Uterus (tissue), 3 donors: ENCODE measurements at regions not wholly inside any gene's neighbourhood (a gene's known extent, or its start where the extent isn't known, plus 50 kb on each side); places are given as distances from the start of the nearest gene placed in this dataset.

ENCODE experiments used
- DNase-seq, 2 donors: peaks; one replicate each; pipeline ENCODE4 v3.0.0-alpha.2; 2019 to 2020
- H3K27ac ChIP-seq, 2 donors: fragments of 200-600 bp; sonication (generic); 1 replicate in 1 of 2; 2 replicates in 1 of 2; pipeline ENCODE4 v1.5.1; 2016 to 2018
- H3K27me3 ChIP-seq, 2 donors: fragments of 200-600 bp; sonication (generic); one replicate each; pipeline ENCODE4 v1.5.1; 2018 to 2019; ENCODE audit warnings: control low read depth in 1 of 2
- H3K36me3 ChIP-seq, 2 donors: fragments of 200-600 bp; sonication (generic); one replicate each; pipeline ENCODE4 v1.5.1; 2019; ENCODE audit warnings: control low read depth in 1 of 2
- H3K4me1 ChIP-seq, 2 donors: fragments of 200-600 bp; sonication (generic); one replicate each; pipeline ENCODE4 v1.5.1; 2018 to 2019; ENCODE audit warnings: control low read depth in 1 of 2
- H3K4me3 ChIP-seq, 2 donors: fragments of 200-600 bp; sonication (generic); 1 replicate in 1 of 2; 2 replicates in 1 of 2; pipeline ENCODE4 v1.5.1; 2018 to 2019; ENCODE audit warnings: mild to moderate bottlenecking in 1 of 2
- H3K9me3 ChIP-seq, 2 donors: fragments of 200-600 bp; sonication (generic); one replicate each; pipeline ENCODE4 v1.5.1; 2019; ENCODE audit warnings: control low read depth in 1 of 2
- POLR2A ChIP-seq, 2 donors: fragments of 450-650 bp; IDR thresholded peaks; one replicate each; pipeline ENCODE4 v1.6.1; 2016; ENCODE audit warnings: antibody characterized with exemption in 2 of 2, mild to moderate bottlenecking in 1 of 2, moderate library complexity in 1 of 2
- intact Hi-C: fragments of 100-400 bp; cut with DNase I; formaldehyde crosslinking; loops from one replicate; pipeline ENCODE4 v1.15.1; 2023; ENCODE audit warnings: low total_unique reads
- TF ChIP-seq, protein P1 (sequence below), 4 experiments: fragments of 200-600 bp in 2 of 4; fragments of 450-650 bp in 2 of 4; sonication (generic) in 2 of 4; IDR thresholded peaks; one replicate each; pipeline ENCODE4 v1.5.1; 2016 to 2019; ENCODE audit warnings: antibody characterized with exemption in 4 of 4, mild to moderate bottlenecking in 2 of 4, moderate library complexity in 1 of 4
- donor health status: DM: yes; HTN: yes; CAD: no.

- no peak overlapping the region for H3K27ac ChIP-seq
- H3K9me3 ChIP-seq: no peaks in the 10 kb centered on the region
- no peak for DNase-seq
- H3K27me3 ChIP-seq: no peaks in the 10 kb centered on the region
- H3K4me1 ChIP-seq: no peaks in the 10 kb centered on the region
- TF ChIP-seq, protein P1, sequence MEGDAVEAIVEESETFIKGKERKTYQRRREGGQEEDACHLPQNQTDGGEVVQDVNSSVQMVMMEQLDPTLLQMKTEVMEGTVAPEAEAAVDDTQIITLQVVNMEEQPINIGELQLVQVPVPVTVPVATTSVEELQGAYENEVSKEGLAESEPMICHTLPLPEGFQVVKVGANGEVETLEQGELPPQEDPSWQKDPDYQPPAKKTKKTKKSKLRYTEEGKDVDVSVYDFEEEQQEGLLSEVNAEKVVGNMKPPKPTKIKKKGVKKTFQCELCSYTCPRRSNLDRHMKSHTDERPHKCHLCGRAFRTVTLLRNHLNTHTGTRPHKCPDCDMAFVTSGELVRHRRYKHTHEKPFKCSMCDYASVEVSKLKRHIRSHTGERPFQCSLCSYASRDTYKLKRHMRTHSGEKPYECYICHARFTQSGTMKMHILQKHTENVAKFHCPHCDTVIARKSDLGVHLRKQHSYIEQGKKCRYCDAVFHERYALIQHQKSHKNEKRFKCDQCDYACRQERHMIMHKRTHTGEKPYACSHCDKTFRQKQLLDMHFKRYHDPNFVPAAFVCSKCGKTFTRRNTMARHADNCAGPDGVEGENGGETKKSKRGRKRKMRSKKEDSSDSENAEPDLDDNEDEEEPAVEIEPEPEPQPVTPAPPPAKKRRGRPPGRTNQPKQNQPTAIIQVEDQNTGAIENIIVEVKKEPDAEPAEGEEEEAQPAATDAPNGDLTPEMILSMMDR (IDR thresholded peaks at IDR 0.05): no peak
- no peak for TF ChIP-seq POLR2A (IDR thresholded peaks at IDR 0.05)
- no peak overlapping the region for H3K4me3 ChIP-seq
- intact Hi-C loops: no loop called here
- H3K36me3 ChIP-seq: no peaks in the 10 kb centered on the region
These were observed 132.7 kb downstream of the BTC start for GRCh38 chr4:74661427-74662201.

DNA sequence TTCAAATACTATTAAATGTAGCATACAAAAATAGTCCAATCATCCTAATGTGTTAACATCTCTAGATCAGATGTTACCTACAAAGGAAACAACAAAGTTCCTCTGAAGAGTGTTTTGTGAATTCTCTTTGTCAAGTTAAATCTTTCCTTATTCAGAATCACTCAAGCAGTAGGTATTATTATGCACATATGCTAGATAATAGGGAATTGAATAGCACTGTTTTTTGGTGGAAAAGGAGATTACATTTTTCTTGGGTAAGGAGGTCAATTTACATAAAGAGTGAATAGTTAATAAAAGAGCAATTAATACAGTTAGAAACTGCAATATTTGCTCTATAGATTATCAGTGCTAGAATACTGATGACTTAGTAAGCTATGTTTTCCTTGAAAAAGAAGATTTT, 130.7 kb downstream of the BTC start:
- H3K4me3 ChIP-seq: no peak overlapping the region
- H3K36me3 ChIP-seq: no peaks in the 10 kb centered on the region
- intact Hi-C loops: no loop called here
- H3K27ac ChIP-seq: no peak overlapping the region
- H3K27me3 ChIP-seq: no peaks in the 10 kb centered on the region
- TF ChIP-seq POLR2A (IDR thresholded peaks at IDR 0.05): no peak
- TF ChIP-seq, protein P1 (IDR thresholded peaks at IDR 0.05): no peak
- no peaks in the 10 kb centered on the region for H3K4me1 ChIP-seq
- no peak for DNase-seq
- no peaks in the 10 kb centered on the region for H3K9me3 ChIP-seq

GRCh38 chr4:74665346-74665745, 129.0 kb downstream of the BTC start:
- no peaks in the 10 kb centered on the region for H3K9me3 ChIP-seq
- intact Hi-C loops: no loop called here
- TF ChIP-seq POLR2A (IDR thresholded peaks at IDR 0.05): no peak
- TF ChIP-seq, protein P1 (IDR thresholded peaks at IDR 0.05): no peak
- no peaks in the 10 kb centered on the region for H3K4me1 ChIP-seq
- H3K27ac ChIP-seq: no peak overlapping the region
- DNase-seq: no peak
- no peak overlapping the region for H3K4me3 ChIP-seq
- no peaks in the 10 kb centered on the region for H3K36me3 ChIP-seq
- no peaks in the 10 kb centered on the region for H3K27me3 ChIP-seq

- intact Hi-C loops: no loop called here
- no peak for DNase-seq
- H3K4me3 ChIP-seq: no peak overlapping the region
- TF ChIP-seq, protein P1 (IDR thresholded peaks at IDR 0.05): no peak
- TF ChIP-seq POLR2A (IDR thresholded peaks at IDR 0.05): no peak
- H3K27me3 ChIP-seq: no peaks in the 10 kb centered on the region
- no peaks in the 10 kb centered on the region for H3K4me1 ChIP-seq
- no peaks in the 10 kb centered on the region for H3K36me3 ChIP-seq
- no peaks in the 10 kb centered on the region for H3K9me3 ChIP-seq
- no peak overlapping the region for H3K27ac ChIP-seq
These were observed 128.4 kb downstream of the BTC start for GRCh38 chr4:74665876-74666275.

DNA sequence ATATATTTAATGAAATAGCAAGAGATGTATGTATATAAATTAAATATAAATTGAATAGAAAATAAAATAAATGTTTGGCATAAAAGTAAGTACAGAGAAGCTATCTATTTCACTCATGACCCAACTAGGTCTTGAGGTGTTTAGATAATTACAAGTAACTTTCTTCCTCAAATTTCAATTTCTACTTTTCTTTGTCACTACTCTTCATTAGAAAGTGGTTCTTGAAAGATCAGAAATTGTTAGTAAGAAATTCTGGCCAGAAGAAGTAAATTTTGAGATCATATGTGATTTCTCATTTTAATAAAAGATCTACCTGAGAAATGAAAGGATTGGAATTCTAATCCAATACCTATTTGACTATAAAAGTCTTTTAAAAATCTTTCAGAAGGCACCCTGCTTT, 126.9 kb downstream of the BTC start:
- Histone ChIP-seq H3K4me3 (no peak overlapping the region), H3K27me3 (no peaks in the 10 kb centered on the region), H3K27ac (no peak overlapping the region), H3K9me3 (no peaks in the 10 kb centered on the region), H3K4me1 (no peaks in the 10 kb centered on the region), H3K36me3 (no peaks in the 10 kb centered on the region)
- no peak for TF ChIP-seq POLR2A (IDR thresholded peaks at IDR 0.05)
- no peak for DNase-seq
- intact Hi-C loops: no loop called here
